GM12892 (cell line): ENCODE measurements at regions not wholly inside any gene's neighbourhood (a gene's known extent, or its start where the extent isn't known, plus 50 kb on each side); places are given as distances from the start of the nearest gene placed in this dataset.

ENCODE experiments used
- DNase-seq: peaks from one replicate; pipeline ENCODE4 v3.0.0; 2011; ENCODE audit not compliant: insufficient read length
- FAIRE-seq: peaks from 2 replicates; lab custom pipeline; 2011; peaks lifted over from hg19 to GRCh38; lab: Jason Lieb, UNC
- POLR2A ChIP-seq: IDR thresholded peaks from 2 replicates; pipeline ENCODE4 v1.6.1; 2011; ENCODE audit warnings: low read depth, low read length, control low read depth
- POLR2AphosphoS5 ChIP-seq: IDR thresholded peaks from 2 replicates; pipeline ENCODE4 v1.6.1; 2011; ENCODE audit warnings: low read depth, low read length, control low read depth
- TAF1 ChIP-seq: IDR thresholded peaks from 2 replicates; pipeline ENCODE4 v1.6.1; 2011; ENCODE audit warnings: low read depth, mild to moderate bottlenecking, control low read depth, low read length, borderline replicate concordance

- TF ChIP-seq TAF1 (no peak), POLR2A (no peak), POLR2AphosphoS5 (no peak)
- no peak for FAIRE-seq
- no peak for DNase-seq
Measured at GRCh38 chr5:2496126-2496525, 255.4 kb downstream of the IRX2 start.

DNA sequence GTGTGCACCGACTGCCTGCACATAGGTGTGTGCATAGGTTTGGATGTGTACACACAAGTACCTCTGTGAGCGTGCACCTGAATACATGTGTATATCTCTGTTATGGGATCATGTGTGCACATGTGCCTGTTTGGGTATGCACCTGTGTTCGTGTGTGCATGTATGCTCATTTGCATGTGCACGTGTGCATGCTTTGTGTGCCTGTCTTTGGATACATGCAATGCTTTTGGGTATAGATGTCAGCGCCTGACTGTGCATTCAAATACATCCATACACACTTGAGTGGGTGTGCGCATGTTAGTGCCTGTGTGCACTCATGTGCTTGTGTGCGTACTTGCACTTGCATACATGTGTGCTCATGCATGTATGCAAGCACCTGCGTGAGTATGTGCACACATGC lies 258.1 kb downstream of the IRX2 start:
- TF ChIP-seq TAF1 = no peak
- TF ChIP-seq POLR2A = no peak
- no peak for TF ChIP-seq POLR2AphosphoS5
- FAIRE-seq (no peak), DNase-seq (no peak)

- DNase-seq (no peak), FAIRE-seq (no peak)
- TF ChIP-seq TAF1 (no peak), POLR2A (no peak), POLR2AphosphoS5 (no peak)
Measured at GRCh38 chr5:2492476-2492875, 259.0 kb downstream of the IRX2 start.

DNA sequence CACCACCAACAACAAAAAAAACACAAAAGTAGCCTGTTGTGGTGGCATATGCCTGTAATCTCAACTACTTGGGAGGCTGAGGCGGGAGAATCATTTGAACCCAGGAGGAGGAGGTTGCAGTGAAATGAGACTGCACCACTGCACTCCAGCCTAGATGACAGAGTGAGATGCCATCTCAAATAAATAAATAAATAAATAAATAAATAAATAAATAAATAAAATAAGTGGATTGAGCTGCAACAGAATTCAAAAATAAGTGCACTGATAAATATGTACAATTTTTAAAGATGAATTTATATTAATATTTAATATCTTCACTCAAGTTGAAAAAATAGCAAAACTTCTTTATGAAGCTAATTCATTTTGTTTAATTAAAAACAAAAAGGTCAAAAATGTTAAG lies 259.6 kb downstream of the IRX2 start:
- FAIRE-seq (no peak), DNase-seq (no peak)
- TF ChIP-seq TAF1 (no peak), POLR2A (no peak), POLR2AphosphoS5 (no peak)

DNA sequence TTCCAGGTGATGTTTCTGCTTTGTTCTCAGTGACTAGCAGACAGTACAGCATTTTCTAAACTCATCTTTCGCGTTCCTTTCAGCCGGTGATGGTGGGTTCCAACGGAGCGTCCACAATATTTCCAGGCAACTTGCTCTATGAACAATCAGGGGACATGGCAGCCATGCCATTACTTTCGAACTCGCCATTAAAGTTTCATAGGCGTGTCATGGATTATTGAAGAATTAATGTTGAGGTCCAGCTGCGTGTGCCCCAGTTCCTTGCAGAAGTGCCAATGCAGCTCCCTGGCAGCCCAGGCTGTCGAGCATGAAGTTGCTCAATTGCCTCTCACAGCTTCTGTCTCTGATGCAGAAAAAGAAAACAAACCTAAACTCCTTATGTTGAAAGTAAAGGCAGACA lies 262.2 kb downstream of the IRX2 start:
- TF ChIP-seq TAF1 (no peak), POLR2A (no peak), POLR2AphosphoS5 (no peak)
- no peak for DNase-seq
- FAIRE-seq = no peak

- FAIRE-seq = no peak
Measured at GRCh38 chr5:2488593-2488992, 262.9 kb downstream of the IRX2 start.

GRCh38 chr5:2487152-2487763 lies 264.2 kb downstream of the IRX2 start:
- no peak for DNase-seq
- TF ChIP-seq POLR2AphosphoS5 (no peak), POLR2A (no peak), TAF1 (no peak)
- FAIRE-seq = no peak

More at GRCh38 chr5:2488593-2488992, 262.9 kb downstream of the IRX2 start:
- TF ChIP-seq POLR2AphosphoS5 (no peak), TAF1 (no peak), POLR2A (no peak)
- no peak for DNase-seq

- DNase-seq (no peak), FAIRE-seq (no peak)
- TF ChIP-seq POLR2AphosphoS5 (no peak), TAF1 (no peak), POLR2A (no peak)
Measured at GRCh38 chr5:2486373-2486772, 265.1 kb downstream of the IRX2 start.

DNA sequence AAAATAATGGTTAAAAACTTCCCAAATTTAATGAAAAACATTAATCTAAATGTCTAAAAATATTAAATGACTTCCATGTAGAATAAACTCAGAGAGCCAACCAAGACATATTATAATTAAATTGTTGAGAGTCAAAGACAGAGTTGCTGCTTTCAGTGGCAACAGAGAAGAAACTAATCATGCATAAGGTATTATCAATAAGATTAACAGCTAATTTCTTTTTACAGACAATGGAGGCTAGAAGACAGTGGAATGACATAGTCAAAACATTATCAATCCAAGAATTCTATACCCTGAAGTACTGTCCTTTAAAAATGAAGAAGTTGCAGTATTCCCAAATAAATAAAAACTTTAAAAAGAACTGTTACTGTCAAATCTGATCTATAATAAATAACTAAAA lies 268.7 kb downstream of the IRX2 start:
- no peak for DNase-seq
- no peak for FAIRE-seq
- TF ChIP-seq POLR2AphosphoS5 (no peak), TAF1 (no peak), POLR2A (no peak)

GRCh38 chr5:2480871-2481270 lies 270.6 kb downstream of the IRX2 start:
- DNase-seq = no peak
- FAIRE-seq = no peak
- no peak for TF ChIP-seq POLR2AphosphoS5
- no peak for TF ChIP-seq POLR2A
- no peak for TF ChIP-seq TAF1

DNA sequence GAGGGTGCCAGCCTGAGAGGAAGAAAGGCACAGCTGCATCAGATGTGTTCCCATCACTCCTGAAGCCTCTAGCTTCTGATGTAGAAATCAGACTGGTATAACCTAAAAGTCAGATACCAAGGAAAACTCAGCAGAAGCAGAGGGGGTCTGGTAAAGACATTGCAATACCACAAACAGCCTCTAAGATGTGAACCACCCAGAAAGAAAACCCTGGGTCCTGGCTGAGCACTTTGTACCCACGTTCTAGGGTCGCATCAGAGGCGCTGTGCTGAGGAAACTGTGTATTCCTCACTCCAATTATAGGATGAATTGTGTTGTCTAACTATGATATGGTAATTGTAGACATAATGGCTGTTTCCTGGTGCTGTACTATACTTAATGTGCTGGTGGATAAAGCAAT lies 275.6 kb downstream of the IRX2 start:
- DNase-seq = no peak
- FAIRE-seq = no peak
- no peak for TF ChIP-seq POLR2AphosphoS5
- no peak for TF ChIP-seq TAF1
- no peak for TF ChIP-seq POLR2A

- DNase-seq = no peak
- FAIRE-seq = no peak
- no peak for TF ChIP-seq POLR2A
- TF ChIP-seq TAF1 = no peak
- no peak for TF ChIP-seq POLR2AphosphoS5
Measured at GRCh38 chr5:2472670-2473069, 278.8 kb downstream of the IRX2 start.
